SK-N-SH treated with all-trans-retinoic acid at 6 μM for 48 hours (cell line): ENCODE measurements at regions not wholly inside any gene's neighbourhood (a gene's known extent, or its start where the extent isn't known, plus 50 kb on each side); places are given as distances from the start of the nearest gene placed in this dataset.

ENCODE experiments used
- ATAC-seq: fragments of 200-7000 bp; cut with Tn5 transposase; 3 replicates; pipeline ENCODE4 v1.9.1; 2020; ENCODE audit warnings: mild to moderate bottlenecking, moderate library complexity
- ARNTL ChIP-seq: fragments of 450-650 bp; formaldehyde crosslinking; IDR thresholded peaks from 2 replicates; pipeline ENCODE4 v1.5.0; 2020; ENCODE audit warnings: low read depth, mild to moderate bottlenecking, moderate library complexity, borderline replicate concordance
- BACH2 ChIP-seq: fragments of 250-450 bp; sonication (Bioruptor Pico); IDR thresholded peaks from 2 replicates; pipeline ENCODE4 v1.9.0; 2021; ENCODE audit warnings: mild to moderate bottlenecking, borderline replicate concordance
- CREB5 ChIP-seq: fragments of 250-450 bp; sonication (Bioruptor Pico); IDR thresholded peaks from 2 replicates; pipeline ENCODE4 v1.5.1; 2020; ENCODE audit warnings: low read depth, mild to moderate bottlenecking, moderate library complexity
- CSDC2 ChIP-seq: fragments of 250-450 bp; sonication (Bioruptor Pico); IDR thresholded peaks from 2 replicates; pipeline ENCODE4 v1.5.0; 2020; ENCODE audit warnings: mild to moderate bottlenecking, moderate library complexity
- GLIS3 ChIP-seq: fragments of 250-450 bp; sonication (Bioruptor Pico); IDR thresholded peaks from 2 replicates; pipeline ENCODE4 v1.5.0; 2020; ENCODE audit warnings: mild to moderate bottlenecking, moderate library complexity
- ISL1 ChIP-seq: fragments of 250-450 bp; sonication (Bioruptor Pico); IDR thresholded peaks from 2 replicates; pipeline ENCODE4 v2.1.2; 2022; ENCODE audit warnings: mild to moderate bottlenecking, moderate library complexity
- OSR1 ChIP-seq: fragments of 250-450 bp; sonication (Bioruptor Pico); IDR thresholded peaks from 2 replicates; pipeline ENCODE4 v1.8.0; 2022; ENCODE audit warnings: moderate library complexity, mild to moderate bottlenecking, inconsistent platforms
- PPARA ChIP-seq: fragments of 250-450 bp; sonication (Bioruptor Pico); IDR thresholded peaks from 2 replicates; pipeline ENCODE4 v1.5.0; 2020; ENCODE audit warnings: mild to moderate bottlenecking, borderline replicate concordance
- RARB ChIP-seq: fragments of 250-450 bp; sonication (Bioruptor Pico); IDR thresholded peaks from 2 replicates; pipeline ENCODE4 v1.8.0; 2021; ENCODE audit warnings: mild to moderate bottlenecking, moderate library complexity
- SNAI2 ChIP-seq: fragments of 250-450 bp; sonication (Bioruptor Pico); IDR thresholded peaks from 2 replicates; pipeline ENCODE4 v1.5.0; 2020; ENCODE audit warnings: mild to moderate bottlenecking, moderate library complexity
- TCF4 ChIP-seq: fragments of 250-450 bp; sonication (Bioruptor Pico); IDR thresholded peaks from 2 replicates; pipeline ENCODE4 v1.8.0; 2021; ENCODE audit warnings: mild to moderate bottlenecking, moderate library complexity, borderline replicate concordance
- TOX ChIP-seq: fragments of 250-450 bp; sonication (Bioruptor Pico); IDR thresholded peaks from 2 replicates; pipeline ENCODE4 v1.8.0; 2021; ENCODE audit warnings: mild to moderate bottlenecking, moderate library complexity, borderline replicate concordance
- ZC3H10 ChIP-seq: fragments of 250-450 bp; sonication (Bioruptor Pico); IDR thresholded peaks from 2 replicates; pipeline ENCODE4 v1.5.1; 2021; ENCODE audit warnings: mild to moderate bottlenecking, moderate library complexity
- ZFP3 ChIP-seq: fragments of 250-450 bp; sonication (Bioruptor Pico); IDR thresholded peaks from 2 replicates; pipeline ENCODE4 v1.5.0; 2020; ENCODE audit warnings: mild to moderate bottlenecking, moderate library complexity
- ZFP30 ChIP-seq: fragments of 450-650 bp; formaldehyde crosslinking; IDR thresholded peaks from 2 replicates; pipeline ENCODE4 v1.5.0; 2022; ENCODE audit warnings: mild to moderate bottlenecking, moderate library complexity
- ZNF565 ChIP-seq: fragments of 450-650 bp; formaldehyde crosslinking; conservative IDR thresholded peaks from 2 replicates; pipeline ENCODE4 v1.5.0; 2020; ENCODE audit warnings: low read depth, mild to moderate bottlenecking, moderate library complexity
- ZNF70 ChIP-seq: fragments of 450-650 bp; formaldehyde crosslinking; IDR thresholded peaks from 2 replicates; pipeline ENCODE4 v1.5.0; 2020; ENCODE audit warnings: mild to moderate bottlenecking, moderate library complexity
- ZNF8 ChIP-seq: fragments of 450-650 bp; formaldehyde crosslinking; IDR thresholded peaks from 2 replicates; pipeline ENCODE4 v1.5.0; 2020; ENCODE audit warnings: mild to moderate bottlenecking, moderate library complexity
- TF ChIP-seq, protein P1 (sequence below): fragments of 250-450 bp; sonication (Bioruptor Pico); IDR thresholded peaks from 2 replicates; pipeline ENCODE4 v1.5.1; 2021; ENCODE audit warnings: mild to moderate bottlenecking, moderate library complexity
- TF ChIP-seq, protein P2 (sequence below): fragments of 250-450 bp; sonication (Bioruptor Pico); IDR thresholded peaks from 2 replicates; pipeline ENCODE4 v1.8.0; 2020; ENCODE audit warnings: mild to moderate bottlenecking, moderate library complexity, borderline replicate concordance
- TF ChIP-seq, protein P3 (sequence below): fragments of 250-450 bp; sonication (Bioruptor Pico); IDR thresholded peaks from 2 replicates; pipeline ENCODE4 v1.5.0; 2020; ENCODE audit warnings: mild to moderate bottlenecking, moderate library complexity
- TF ChIP-seq, protein P4 (sequence below): fragments of 250-450 bp; sonication (Bioruptor Pico); IDR thresholded peaks from 2 replicates; pipeline ENCODE4 v1.8.0; 2021; ENCODE audit warnings: low read depth, mild to moderate bottlenecking, moderate library complexity, borderline replicate concordance

DNA sequence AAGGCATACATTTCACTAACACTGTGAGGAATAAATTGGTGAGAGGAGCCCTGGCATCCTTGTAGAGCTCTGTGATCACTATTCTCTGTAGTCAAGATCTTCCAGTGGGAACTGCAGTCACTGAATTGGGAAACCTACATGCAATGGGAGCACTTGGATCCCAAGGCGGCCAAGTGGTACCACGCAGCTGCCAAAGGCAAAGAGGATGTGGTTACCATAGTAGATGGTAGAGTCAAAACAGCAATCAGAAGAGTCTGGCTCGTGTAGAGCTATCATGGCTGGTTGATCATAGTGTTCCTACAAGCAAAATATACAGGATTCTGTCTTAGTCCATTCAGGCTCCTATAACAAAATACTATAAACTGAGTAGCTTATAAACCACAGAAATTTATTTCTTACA is 849.7 kb downstream of the ROBO2 start:
- no peak for ATAC-seq
- TF ChIP-seq CREB5 (CRISPR knock-in tag): no peak
- TF ChIP-seq CSDC2 (CRISPR knock-in tag): no peak
- TF ChIP-seq ZFP30 (CRISPR knock-in tag): no peak
- no peak for TF ChIP-seq ZFP3 (CRISPR knock-in tag)
- TF ChIP-seq, protein P1, sequence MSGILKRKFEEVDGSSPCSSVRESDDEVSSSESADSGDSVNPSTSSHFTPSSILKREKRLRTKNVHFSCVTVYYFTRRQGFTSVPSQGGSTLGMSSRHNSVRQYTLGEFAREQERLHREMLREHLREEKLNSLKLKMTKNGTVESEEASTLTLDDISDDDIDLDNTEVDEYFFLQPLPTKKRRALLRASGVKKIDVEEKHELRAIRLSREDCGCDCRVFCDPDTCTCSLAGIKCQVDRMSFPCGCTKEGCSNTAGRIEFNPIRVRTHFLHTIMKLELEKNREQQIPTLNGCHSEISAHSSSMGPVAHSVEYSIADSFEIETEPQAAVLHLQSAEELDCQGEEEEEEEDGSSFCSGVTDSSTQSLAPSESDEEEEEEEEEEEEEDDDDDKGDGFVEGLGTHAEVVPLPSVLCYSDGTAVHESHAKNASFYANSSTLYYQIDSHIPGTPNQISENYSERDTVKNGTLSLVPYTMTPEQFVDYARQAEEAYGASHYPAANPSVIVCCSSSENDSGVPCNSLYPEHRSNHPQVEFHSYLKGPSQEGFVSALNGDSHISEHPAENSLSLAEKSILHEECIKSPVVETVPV (CRISPR knock-in tag): no peak
- no peak for TF ChIP-seq TCF4 (CRISPR knock-in tag)
- TF ChIP-seq BACH2 (CRISPR knock-in tag): no peak
- no peak for TF ChIP-seq GLIS3 (CRISPR knock-in tag)
- TF ChIP-seq, protein P2, sequence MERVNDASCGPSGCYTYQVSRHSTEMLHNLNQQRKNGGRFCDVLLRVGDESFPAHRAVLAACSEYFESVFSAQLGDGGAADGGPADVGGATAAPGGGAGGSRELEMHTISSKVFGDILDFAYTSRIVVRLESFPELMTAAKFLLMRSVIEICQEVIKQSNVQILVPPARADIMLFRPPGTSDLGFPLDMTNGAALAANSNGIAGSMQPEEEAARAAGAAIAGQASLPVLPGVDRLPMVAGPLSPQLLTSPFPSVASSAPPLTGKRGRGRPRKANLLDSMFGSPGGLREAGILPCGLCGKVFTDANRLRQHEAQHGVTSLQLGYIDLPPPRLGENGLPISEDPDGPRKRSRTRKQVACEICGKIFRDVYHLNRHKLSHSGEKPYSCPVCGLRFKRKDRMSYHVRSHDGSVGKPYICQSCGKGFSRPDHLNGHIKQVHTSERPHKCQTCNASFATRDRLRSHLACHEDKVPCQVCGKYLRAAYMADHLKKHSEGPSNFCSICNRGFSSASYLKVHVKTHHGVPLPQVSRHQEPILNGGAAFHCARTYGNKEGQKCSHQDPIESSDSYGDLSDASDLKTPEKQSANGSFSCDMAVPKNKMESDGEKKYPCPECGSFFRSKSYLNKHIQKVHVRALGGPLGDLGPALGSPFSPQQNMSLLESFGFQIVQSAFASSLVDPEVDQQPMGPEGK (CRISPR knock-in tag): no peak
- no peak for TF ChIP-seq RARB
- no peak for TF ChIP-seq PPARA (CRISPR knock-in tag)
- no peak for TF ChIP-seq ZC3H10
- TF ChIP-seq TOX: no peak
- TF ChIP-seq ZNF565: no peak
- no peak for TF ChIP-seq OSR1 (CRISPR knock-in tag)
- no peak for TF ChIP-seq ZNF8 (CRISPR knock-in tag)

DNA sequence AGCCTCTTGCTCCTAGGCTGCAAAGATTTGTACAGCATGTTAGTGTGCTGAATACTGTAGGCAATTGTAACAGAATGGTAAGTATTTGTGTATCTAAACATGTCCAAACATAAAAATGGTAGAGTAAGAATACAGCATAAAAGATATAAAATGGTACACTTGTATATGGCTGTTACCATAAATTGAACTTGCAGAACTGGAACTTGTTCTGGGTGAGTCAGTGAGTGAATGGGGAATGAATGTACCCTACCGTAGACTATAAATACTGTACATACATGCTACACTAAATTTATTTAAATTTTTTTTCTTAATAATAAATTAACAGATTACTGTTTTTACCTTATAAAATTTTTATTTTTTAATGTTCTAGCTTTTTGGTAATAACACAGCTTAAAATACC is 858.7 kb downstream of the ROBO2 start:
- ATAC-seq: no peak
- TF ChIP-seq BACH2 (CRISPR knock-in tag) (no peak), TOX (no peak), GLIS3 (CRISPR knock-in tag) (no peak), RARB (no peak), ZFP30 (CRISPR knock-in tag) (no peak), SNAI2 (CRISPR knock-in tag) (no peak), ZNF70 (no peak), CSDC2 (CRISPR knock-in tag) (no peak), TCF4 (CRISPR knock-in tag) (no peak), ISL1 (CRISPR knock-in tag) (no peak), ZNF8 (CRISPR knock-in tag) (no peak), ARNTL (no peak), PPARA (CRISPR knock-in tag) (no peak), ZFP3 (CRISPR knock-in tag) (no peak), ZNF565 (no peak)
- TF ChIP-seq, protein P3, sequence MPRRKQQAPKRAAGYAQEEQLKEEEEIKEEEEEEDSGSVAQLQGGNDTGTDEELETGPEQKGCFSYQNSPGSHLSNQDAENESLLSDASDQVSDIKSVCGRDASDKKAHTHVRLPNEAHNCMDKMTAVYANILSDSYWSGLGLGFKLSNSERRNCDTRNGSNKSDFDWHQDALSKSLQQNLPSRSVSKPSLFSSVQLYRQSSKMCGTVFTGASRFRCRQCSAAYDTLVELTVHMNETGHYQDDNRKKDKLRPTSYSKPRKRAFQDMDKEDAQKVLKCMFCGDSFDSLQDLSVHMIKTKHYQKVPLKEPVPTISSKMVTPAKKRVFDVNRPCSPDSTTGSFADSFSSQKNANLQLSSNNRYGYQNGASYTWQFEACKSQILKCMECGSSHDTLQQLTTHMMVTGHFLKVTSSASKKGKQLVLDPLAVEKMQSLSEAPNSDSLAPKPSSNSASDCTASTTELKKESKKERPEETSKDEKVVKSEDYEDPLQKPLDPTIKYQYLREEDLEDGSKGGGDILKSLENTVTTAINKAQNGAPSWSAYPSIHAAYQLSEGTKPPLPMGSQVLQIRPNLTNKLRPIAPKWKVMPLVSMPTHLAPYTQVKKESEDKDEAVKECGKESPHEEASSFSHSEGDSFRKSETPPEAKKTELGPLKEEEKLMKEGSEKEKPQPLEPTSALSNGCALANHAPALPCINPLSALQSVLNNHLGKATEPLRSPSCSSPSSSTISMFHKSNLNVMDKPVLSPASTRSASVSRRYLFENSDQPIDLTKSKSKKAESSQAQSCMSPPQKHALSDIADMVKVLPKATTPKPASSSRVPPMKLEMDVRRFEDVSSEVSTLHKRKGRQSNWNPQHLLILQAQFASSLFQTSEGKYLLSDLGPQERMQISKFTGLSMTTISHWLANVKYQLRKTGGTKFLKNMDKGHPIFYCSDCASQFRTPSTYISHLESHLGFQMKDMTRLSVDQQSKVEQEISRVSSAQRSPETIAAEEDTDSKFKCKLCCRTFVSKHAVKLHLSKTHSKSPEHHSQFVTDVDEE (CRISPR knock-in tag): no peak
- TF ChIP-seq, protein P4, sequence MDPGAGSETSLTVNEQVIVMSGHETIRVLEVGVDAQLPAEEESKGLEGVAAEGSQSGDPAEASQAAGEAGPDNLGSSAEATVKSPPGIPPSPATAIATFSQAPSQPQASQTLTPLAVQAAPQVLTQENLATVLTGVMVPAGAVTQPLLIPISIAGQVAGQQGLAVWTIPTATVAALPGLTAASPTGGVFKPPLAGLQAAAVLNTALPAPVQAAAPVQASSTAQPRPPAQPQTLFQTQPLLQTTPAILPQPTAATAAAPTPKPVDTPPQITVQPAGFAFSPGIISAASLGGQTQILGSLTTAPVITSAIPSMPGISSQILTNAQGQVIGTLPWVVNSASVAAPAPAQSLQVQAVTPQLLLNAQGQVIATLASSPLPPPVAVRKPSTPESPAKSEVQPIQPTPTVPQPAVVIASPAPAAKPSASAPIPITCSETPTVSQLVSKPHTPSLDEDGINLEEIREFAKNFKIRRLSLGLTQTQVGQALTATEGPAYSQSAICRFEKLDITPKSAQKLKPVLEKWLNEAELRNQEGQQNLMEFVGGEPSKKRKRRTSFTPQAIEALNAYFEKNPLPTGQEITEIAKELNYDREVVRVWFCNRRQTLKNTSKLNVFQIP (CRISPR knock-in tag): no peak
- TF ChIP-seq, protein P1 (CRISPR knock-in tag): no peak
